Upper lobe of left lung (tissue), 6 donors: ENCODE measurements at regions not wholly inside any gene's neighbourhood (a gene's known extent, or its start where the extent isn't known, plus 50 kb on each side); places are given as distances from the start of the nearest gene placed in this dataset.

Experiments used
- ATAC-seq, 2 donors: fragments of 200-7000 bp; cut with Tn5 transposase; one replicate each; pipeline ENCODE4 v1.9.1; 2022; ENCODE audit warnings: mild to moderate bottlenecking in 2 of 2, moderate library complexity in 2 of 2; ENCODE audit not compliant: low FRiP score in 2 of 2
- DNase-seq, 2 donors: peaks; one replicate each; pipeline ENCODE4 v3.0.0-alpha.2; 2019 to 2020
- H3K27ac ChIP-seq, 4 donors: fragments of 200-600 bp; sonication (generic); one replicate each; pipeline ENCODE4 v1.5.1; 2016 to 2019
- H3K27me3 ChIP-seq, 4 donors: fragments of 200-600 bp; sonication (generic); one replicate each; pipeline ENCODE4 v1.5.1; 2017 to 2019
- H3K36me3 ChIP-seq, 4 donors: fragments of 200-600 bp; sonication (generic); one replicate each; pipeline ENCODE4 v1.5.1; 2016 to 2019
- H3K4me1 ChIP-seq, 4 donors: fragments of 200-600 bp; sonication (generic); one replicate each; pipeline ENCODE4 v1.5.1; 2018 to 2019
- H3K4me3 ChIP-seq, 4 donors: fragments of 200-600 bp; sonication (generic); one replicate each; pipeline ENCODE4 v1.5.1; 2017 to 2019; ENCODE audit warnings: mild to moderate bottlenecking in 2 of 4, moderate library complexity in 1 of 4
- H3K9me3 ChIP-seq, 4 donors: fragments of 200-600 bp; sonication (generic); one replicate each; pipeline ENCODE4 v1.5.1; 2018 to 2019
- EP300 ChIP-seq, 4 donors: sonication (generic); formaldehyde crosslinking; IDR thresholded peaks; one replicate each; pipeline ENCODE4 v1.5.1; 2017; ENCODE audit warnings: antibody characterized with exemption in 4 of 4, control low read depth in 2 of 4
- POLR2A ChIP-seq, 4 donors: fragments of 450-650 bp; IDR thresholded peaks; one replicate each; pipeline ENCODE4 v1.5.1; 2016 to 2017; ENCODE audit warnings: antibody characterized with exemption in 4 of 4, mild to moderate bottlenecking in 2 of 4
- POLR2AphosphoS5 ChIP-seq, 2 donors: sonication (generic); formaldehyde crosslinking; IDR thresholded peaks; one replicate each; pipeline ENCODE4 v1.5.1; 2017; ENCODE audit warnings: antibody characterized with exemption in 2 of 2
- WGBS, 2 donors: methylation state at CpG; one replicate each; pipeline ENCODE4 v1.1.5; 2017 to 2018; 5-methylcytosine and 5-hydroxymethylcytosine counted together
- TF ChIP-seq, protein P1 (sequence below), 6 experiments: fragments of 450-650 bp in 4 of 6; fragments of 200-600 bp in 2 of 6; sonication (generic) in 2 of 6; IDR thresholded peaks; one replicate each; pipeline ENCODE4 v1.5.1; 2016 to 2019; ENCODE audit warnings: antibody characterized with exemption in 6 of 6
- donor health status: DM: no; HTN: no; CAD: no; lungs with moderate emphysema.
- donor health status: DM: no; HTN: yes; CAD: no; lungs with severe emphysema.

DNA sequence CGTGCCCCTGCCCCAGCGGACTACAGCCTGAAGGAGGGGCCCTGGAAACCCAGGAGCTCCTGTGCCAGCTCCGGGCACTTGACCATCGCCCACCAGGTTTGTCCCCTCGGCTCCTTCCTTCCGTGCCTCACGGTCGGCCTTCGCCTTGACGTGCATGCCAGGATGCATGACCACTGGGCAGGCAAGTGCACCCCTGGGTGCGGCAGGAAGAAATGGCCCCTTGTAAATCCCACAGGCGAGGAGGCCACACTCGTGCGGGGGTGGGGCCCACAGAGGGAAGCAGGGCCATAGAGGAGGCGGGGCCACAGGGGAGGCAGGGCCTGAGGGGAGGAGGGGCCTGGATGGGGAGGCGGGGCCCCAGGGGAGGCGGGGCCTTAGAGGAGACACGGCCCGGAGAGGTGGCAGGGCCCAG lies 81.7 kb downstream of the YTHDF1 start:
- 90 to 97% methylated on average over 4 to 14 of the region's 19 CpGs for WGBS, 2 donors
- Histone ChIP-seq H3K36me3 (no peaks in the 10 kb centered on the region), H3K4me1 (no peaks in the 10 kb centered on the region), H3K27ac (no peak overlapping the region), H3K9me3 (no peaks in the 10 kb centered on the region), H3K27me3 (peaks cover 0 to 3% (median 0%) of the 10 kb centered on the region in 4 donors), H3K4me3 (no peak overlapping the region)
- no peak for TF ChIP-seq POLR2AphosphoS5 (IDR thresholded peaks at IDR 0.05)
- TF ChIP-seq POLR2A (IDR thresholded peaks at IDR 0.05): no peak
- TF ChIP-seq EP300 (IDR thresholded peaks at IDR 0.05): no peak
- TF ChIP-seq, protein P1, sequence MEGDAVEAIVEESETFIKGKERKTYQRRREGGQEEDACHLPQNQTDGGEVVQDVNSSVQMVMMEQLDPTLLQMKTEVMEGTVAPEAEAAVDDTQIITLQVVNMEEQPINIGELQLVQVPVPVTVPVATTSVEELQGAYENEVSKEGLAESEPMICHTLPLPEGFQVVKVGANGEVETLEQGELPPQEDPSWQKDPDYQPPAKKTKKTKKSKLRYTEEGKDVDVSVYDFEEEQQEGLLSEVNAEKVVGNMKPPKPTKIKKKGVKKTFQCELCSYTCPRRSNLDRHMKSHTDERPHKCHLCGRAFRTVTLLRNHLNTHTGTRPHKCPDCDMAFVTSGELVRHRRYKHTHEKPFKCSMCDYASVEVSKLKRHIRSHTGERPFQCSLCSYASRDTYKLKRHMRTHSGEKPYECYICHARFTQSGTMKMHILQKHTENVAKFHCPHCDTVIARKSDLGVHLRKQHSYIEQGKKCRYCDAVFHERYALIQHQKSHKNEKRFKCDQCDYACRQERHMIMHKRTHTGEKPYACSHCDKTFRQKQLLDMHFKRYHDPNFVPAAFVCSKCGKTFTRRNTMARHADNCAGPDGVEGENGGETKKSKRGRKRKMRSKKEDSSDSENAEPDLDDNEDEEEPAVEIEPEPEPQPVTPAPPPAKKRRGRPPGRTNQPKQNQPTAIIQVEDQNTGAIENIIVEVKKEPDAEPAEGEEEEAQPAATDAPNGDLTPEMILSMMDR (IDR thresholded peaks at IDR 0.05): no peak
- DNase-seq (peak in 1 of 2 donors; percentile 59), ATAC-seq (no peak)

DNA sequence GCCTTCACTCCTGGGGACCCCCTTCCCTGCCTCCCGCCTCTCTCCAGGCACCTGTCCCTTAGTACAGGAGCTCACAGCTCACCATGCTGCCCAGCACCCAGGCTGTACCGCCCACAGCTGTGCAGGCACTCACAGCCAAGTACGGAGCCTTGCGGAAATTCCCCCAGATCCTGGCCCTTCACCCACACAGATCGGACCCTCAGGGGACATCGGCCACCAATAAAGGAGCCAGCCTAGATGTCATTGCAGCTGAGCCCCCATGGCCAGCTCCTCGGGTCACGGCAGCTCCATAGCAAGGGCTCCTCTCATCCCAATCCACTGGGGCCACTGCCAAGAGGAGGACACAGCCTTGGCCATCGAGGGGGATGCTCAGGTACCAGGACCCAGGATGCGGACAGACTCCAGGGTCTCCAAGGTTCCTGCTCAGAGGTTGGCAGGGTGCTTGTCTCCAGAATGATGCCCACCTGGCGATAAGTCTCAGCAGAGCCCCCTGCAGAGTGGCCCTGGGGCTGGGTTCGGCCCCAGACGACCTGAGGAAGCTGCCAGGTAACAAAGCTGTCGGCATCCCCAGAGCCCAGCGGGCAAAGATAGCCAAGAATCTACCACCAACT lies 82.3 kb downstream of the YTHDF1 start:
- DNase-seq: peak in 1 of 2 donors; percentile 10
- H3K27ac ChIP-seq: no peak overlapping the region
- 93 to 97% methylated on average over 7 to 15 of the region's 15 CpGs for WGBS, 2 donors
- H3K36me3 ChIP-seq: no peaks in the 10 kb centered on the region
- peaks cover 0 to 3% (median 0%) of the 10 kb centered on the region in 4 donors for H3K27me3 ChIP-seq
- no peak overlapping the region for H3K4me3 ChIP-seq
- H3K4me1 ChIP-seq: no peaks in the 10 kb centered on the region
- H3K9me3 ChIP-seq: no peaks in the 10 kb centered on the region
- no peak for ATAC-seq
- TF ChIP-seq EP300 (IDR thresholded peaks at IDR 0.05): no peak
- TF ChIP-seq POLR2AphosphoS5 (IDR thresholded peaks at IDR 0.05): no peak
- TF ChIP-seq, protein P1 (IDR thresholded peaks at IDR 0.05): no peak

- DNase-seq: peak; percentile 15 to 50
- peak in 1 of 2 donors; percentile 11 for ATAC-seq
- WGBS, 2 donors: 86 to 89% methylated on average over 13 to 21 of the region's 29 CpGs
- TF ChIP-seq POLR2AphosphoS5 (IDR thresholded peaks at IDR 0.05): no peak
- no peak for TF ChIP-seq EP300 (IDR thresholded peaks at IDR 0.05)
- TF ChIP-seq, protein P1 (IDR thresholded peaks at IDR 0.05): no peak
- TF ChIP-seq POLR2A (IDR thresholded peaks at IDR 0.05): no peak
- no peak overlapping the region for H3K4me3 ChIP-seq
- no peaks in the 10 kb centered on the region for H3K9me3 ChIP-seq
- no peaks in the 10 kb centered on the region for H3K4me1 ChIP-seq
- H3K27me3 ChIP-seq: peaks cover 0 to 3% (median 0%) of the 10 kb centered on the region in 4 donors
- H3K27ac ChIP-seq: no peak overlapping the region
- no peaks in the 10 kb centered on the region for H3K36me3 ChIP-seq
Observed at GRCh38 chr20:63132715-63133471, 83.0 kb downstream of the YTHDF1 start.

DNA sequence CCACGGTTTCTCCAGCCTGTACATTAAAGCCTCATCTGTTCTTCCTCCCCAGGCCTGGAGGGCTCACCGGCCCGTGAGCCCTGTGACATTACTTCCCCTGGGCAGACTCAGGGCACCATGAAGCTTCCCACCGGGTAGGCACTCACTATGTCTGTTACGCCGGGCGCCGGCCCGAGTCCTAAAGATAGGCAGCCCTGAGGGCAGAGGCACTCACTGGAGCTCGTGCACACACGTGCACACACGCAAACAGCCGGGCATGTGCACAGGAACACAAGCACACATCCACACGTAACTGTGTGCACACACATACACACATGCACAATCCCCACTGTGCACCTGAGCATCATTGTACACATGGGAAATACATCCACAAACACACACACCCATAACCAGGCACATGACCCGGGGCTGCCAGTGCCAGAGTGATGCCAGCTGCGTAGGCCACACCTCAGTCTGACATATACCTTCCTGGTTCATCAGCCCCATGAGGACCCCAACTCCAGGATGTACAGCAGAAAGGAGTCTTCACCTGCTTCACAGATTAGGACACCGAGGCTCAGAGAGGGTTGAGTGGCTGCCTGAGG lies 83.7 kb downstream of the YTHDF1 start:
- no peak overlapping the region for H3K4me3 ChIP-seq
- H3K27me3 ChIP-seq: peaks cover 0 to 3% (median 0%) of the 10 kb centered on the region in 4 donors
- H3K27ac ChIP-seq: no peak overlapping the region
- no peaks in the 10 kb centered on the region for H3K36me3 ChIP-seq
- H3K9me3 ChIP-seq: no peaks in the 10 kb centered on the region
- H3K4me1 ChIP-seq: no peaks in the 10 kb centered on the region
- TF ChIP-seq POLR2A (IDR thresholded peaks at IDR 0.05) (no peak), POLR2AphosphoS5 (IDR thresholded peaks at IDR 0.05) (no peak), EP300 (IDR thresholded peaks at IDR 0.05) (no peak)
- TF ChIP-seq, protein P1 (IDR thresholded peaks at IDR 0.05): no peak
- DNase-seq (peak; percentile 15 to 78), ATAC-seq (no peak)
- 79 to 86% methylated on average over 5 to 17 of the region's 17 CpGs for WGBS, 2 donors
